ENCODE measurements at regions not wholly inside any gene's neighbourhood (a gene's known extent, or its start where the extent isn't known, plus 50 kb on each side); places are given as distances from the start of the nearest gene placed in this dataset.

- TF ChIP-seq, protein P1, sequence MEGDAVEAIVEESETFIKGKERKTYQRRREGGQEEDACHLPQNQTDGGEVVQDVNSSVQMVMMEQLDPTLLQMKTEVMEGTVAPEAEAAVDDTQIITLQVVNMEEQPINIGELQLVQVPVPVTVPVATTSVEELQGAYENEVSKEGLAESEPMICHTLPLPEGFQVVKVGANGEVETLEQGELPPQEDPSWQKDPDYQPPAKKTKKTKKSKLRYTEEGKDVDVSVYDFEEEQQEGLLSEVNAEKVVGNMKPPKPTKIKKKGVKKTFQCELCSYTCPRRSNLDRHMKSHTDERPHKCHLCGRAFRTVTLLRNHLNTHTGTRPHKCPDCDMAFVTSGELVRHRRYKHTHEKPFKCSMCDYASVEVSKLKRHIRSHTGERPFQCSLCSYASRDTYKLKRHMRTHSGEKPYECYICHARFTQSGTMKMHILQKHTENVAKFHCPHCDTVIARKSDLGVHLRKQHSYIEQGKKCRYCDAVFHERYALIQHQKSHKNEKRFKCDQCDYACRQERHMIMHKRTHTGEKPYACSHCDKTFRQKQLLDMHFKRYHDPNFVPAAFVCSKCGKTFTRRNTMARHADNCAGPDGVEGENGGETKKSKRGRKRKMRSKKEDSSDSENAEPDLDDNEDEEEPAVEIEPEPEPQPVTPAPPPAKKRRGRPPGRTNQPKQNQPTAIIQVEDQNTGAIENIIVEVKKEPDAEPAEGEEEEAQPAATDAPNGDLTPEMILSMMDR (IDR thresholded peaks at IDR 0.05): no peak
- TF ChIP-seq EP300 (IDR thresholded peaks at IDR 0.05): no peak
- TF ChIP-seq POLR2A (IDR thresholded peaks at IDR 0.05): no peak
Observed at GRCh38 chr3:154987846-154988245, 92.3 kb upstream of the MME start.
